MM.1S (cell line): ENCODE measurements at regions not wholly inside any gene's neighbourhood (a gene's known extent, or its start where the extent isn't known, plus 50 kb on each side); places are given as distances from the start of the nearest gene placed in this dataset.

Experiments
- EZH2 ChIP-seq: fragments of 300-600 bp; sonication (generic); optimal IDR thresholded peaks from 2 replicates; pipeline ENCODE3; 2017; ENCODE audit warnings: low read depth, mild to moderate bottlenecking, antibody characterized with exemption, low read length, mixed read lengths
- TF ChIP-seq, protein P1 (sequence below): fragments of 300-600 bp; sonication (generic); IDR thresholded peaks from 2 replicates; pipeline ENCODE4 v1.5.1; 2016; ENCODE audit warnings: antibody characterized with exemption, low read length, mixed read lengths

DNA sequence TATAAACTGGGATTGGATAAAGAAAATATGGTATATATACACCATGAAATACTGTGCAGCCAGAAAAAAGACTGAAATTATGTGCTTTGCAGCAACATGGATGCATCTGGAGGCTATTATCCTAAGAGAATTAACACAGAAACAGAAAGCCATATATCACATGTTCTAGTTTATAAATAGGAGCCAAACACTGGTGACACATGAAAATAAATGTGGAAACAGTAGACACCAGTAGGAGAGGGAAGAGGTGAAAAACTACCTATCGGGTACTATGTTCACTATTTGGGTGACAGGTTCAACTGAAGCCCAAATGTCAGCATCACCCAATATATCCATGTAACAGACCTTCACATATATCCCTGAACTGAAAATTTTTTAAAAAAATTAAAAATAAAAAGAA lies 725.1 kb downstream of the C4orf33 start:
- TF ChIP-seq EZH2, result no peak
- TF ChIP-seq, protein P1, sequence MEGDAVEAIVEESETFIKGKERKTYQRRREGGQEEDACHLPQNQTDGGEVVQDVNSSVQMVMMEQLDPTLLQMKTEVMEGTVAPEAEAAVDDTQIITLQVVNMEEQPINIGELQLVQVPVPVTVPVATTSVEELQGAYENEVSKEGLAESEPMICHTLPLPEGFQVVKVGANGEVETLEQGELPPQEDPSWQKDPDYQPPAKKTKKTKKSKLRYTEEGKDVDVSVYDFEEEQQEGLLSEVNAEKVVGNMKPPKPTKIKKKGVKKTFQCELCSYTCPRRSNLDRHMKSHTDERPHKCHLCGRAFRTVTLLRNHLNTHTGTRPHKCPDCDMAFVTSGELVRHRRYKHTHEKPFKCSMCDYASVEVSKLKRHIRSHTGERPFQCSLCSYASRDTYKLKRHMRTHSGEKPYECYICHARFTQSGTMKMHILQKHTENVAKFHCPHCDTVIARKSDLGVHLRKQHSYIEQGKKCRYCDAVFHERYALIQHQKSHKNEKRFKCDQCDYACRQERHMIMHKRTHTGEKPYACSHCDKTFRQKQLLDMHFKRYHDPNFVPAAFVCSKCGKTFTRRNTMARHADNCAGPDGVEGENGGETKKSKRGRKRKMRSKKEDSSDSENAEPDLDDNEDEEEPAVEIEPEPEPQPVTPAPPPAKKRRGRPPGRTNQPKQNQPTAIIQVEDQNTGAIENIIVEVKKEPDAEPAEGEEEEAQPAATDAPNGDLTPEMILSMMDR, result no peak
